PFSK-1 (cell line): ENCODE measurements at regions not wholly inside any gene's neighbourhood (a gene's known extent, or its start where the extent isn't known, plus 50 kb on each side); places are given as distances from the start of the nearest gene placed in this dataset.

Experiments used
- POLR2AphosphoS5 ChIP-seq: IDR thresholded peaks from 2 replicates; pipeline ENCODE4 v1.6.1; 2012; ENCODE audit warnings: low read depth, mild to moderate bottlenecking, control low read depth, low read length, moderate library complexity
- TAF1 ChIP-seq: IDR thresholded peaks from 2 replicates; pipeline ENCODE4 v1.6.1; 2012; ENCODE audit warnings: low read length, control low read depth, borderline replicate concordance; ENCODE audit not compliant: insufficient read depth
- TF ChIP-seq, protein P1 (sequence below), 2 experiments: IDR thresholded peaks; 2 replicates each; pipeline versions ENCODE4 v1.6.1 to v1.8.0; 2011 to 2012; ENCODE audit warnings: low read depth in 2 of 2, low read length in 2 of 2, control low read depth in 1 of 2, inconsistent platforms in 1 of 2, mild to moderate bottlenecking in 1 of 2, moderate library complexity in 1 of 2; ENCODE audit not compliant: insufficient read depth in 1 of 2

DNA sequence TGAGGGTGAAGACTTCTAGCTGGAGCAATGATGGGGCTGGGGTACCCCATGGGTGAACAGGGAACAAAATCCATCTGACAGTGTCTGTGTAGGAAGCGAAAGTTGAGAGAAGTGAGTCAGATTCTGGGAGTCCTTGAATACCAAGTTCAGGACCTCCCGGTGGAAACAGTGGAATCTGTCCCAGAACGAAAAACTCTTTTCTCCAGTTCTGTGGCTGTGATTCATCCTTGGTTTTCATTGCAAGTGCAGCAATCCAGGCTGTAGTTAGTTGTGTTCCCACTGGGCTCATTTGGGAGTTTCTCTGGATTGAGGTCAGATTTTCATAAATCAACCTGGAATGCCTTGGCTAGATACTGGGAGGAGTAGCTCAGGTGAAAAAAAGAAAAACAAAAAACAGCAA, 120.7 kb downstream of the C12orf75 start:
- TF ChIP-seq, protein P1, sequence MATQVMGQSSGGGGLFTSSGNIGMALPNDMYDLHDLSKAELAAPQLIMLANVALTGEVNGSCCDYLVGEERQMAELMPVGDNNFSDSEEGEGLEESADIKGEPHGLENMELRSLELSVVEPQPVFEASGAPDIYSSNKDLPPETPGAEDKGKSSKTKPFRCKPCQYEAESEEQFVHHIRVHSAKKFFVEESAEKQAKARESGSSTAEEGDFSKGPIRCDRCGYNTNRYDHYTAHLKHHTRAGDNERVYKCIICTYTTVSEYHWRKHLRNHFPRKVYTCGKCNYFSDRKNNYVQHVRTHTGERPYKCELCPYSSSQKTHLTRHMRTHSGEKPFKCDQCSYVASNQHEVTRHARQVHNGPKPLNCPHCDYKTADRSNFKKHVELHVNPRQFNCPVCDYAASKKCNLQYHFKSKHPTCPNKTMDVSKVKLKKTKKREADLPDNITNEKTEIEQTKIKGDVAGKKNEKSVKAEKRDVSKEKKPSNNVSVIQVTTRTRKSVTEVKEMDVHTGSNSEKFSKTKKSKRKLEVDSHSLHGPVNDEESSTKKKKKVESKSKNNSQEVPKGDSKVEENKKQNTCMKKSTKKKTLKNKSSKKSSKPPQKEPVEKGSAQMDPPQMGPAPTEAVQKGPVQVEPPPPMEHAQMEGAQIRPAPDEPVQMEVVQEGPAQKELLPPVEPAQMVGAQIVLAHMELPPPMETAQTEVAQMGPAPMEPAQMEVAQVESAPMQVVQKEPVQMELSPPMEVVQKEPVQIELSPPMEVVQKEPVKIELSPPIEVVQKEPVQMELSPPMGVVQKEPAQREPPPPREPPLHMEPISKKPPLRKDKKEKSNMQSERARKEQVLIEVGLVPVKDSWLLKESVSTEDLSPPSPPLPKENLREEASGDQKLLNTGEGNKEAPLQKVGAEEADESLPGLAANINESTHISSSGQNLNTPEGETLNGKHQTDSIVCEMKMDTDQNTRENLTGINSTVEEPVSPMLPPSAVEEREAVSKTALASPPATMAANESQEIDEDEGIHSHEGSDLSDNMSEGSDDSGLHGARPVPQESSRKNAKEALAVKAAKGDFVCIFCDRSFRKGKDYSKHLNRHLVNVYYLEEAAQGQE (IDR thresholded peaks at IDR 0.05; ENCODE audit: insufficient read depth in 1 of 2, low read depth in 2 of 2, low read length in 2 of 2), result no peak
- no peak for TF ChIP-seq POLR2AphosphoS5
- no peak for TF ChIP-seq TAF1
